Muscle layer of colon (tissue), 2 donors: ENCODE measurements at regions not wholly inside any gene's neighbourhood (a gene's known extent, or its start where the extent isn't known, plus 50 kb on each side); places are given as distances from the start of the nearest gene placed in this dataset.
"Not testable (repeated sequence)": the region's sequence is repeated elsewhere in the genome, so short reads cannot be mapped to it uniquely, and the experiment has no call there.

Experiments used
- H3K27ac ChIP-seq: one replicate; pipeline ENCODE4 v1.7.0; 2013; ENCODE audit warnings: low read depth, mild to moderate bottlenecking, low read length, moderate library complexity
- H3K27me3 ChIP-seq, 2 donors: one replicate each; pipeline ENCODE4 v1.7.0; 2013; ENCODE audit warnings: low read length in 2 of 2, mild to moderate bottlenecking in 2 of 2; ENCODE audit not compliant: insufficient read depth in 2 of 2, control insufficient read depth in 1 of 2
- H3K36me3 ChIP-seq: one replicate; pipeline ENCODE4 v1.7.0; 2013; ENCODE audit warnings: mild to moderate bottlenecking, low read length; ENCODE audit not compliant: insufficient read depth
- H3K4me1 ChIP-seq: one replicate; pipeline ENCODE4 v1.7.0; 2013; ENCODE audit warnings: mild to moderate bottlenecking, low read length; ENCODE audit not compliant: insufficient read depth
- H3K4me3 ChIP-seq, 2 donors: one replicate each; pipeline ENCODE4 v1.7.0; 2013; ENCODE audit warnings: low read length in 2 of 2, low read depth in 1 of 2, mild to moderate bottlenecking in 1 of 2, moderate library complexity in 1 of 2
- H3K9ac ChIP-seq: one replicate; pipeline ENCODE4 v1.7.0; 2013; ENCODE audit warnings: low read length
- H3K9me3 ChIP-seq: one replicate; pipeline ENCODE4 v1.7.0; 2013; ENCODE audit warnings: mild to moderate bottlenecking, low read length
- donor health status: abdominal sarcoma.
- donor health status: Adenocarcinoma of cecum.

DNA sequence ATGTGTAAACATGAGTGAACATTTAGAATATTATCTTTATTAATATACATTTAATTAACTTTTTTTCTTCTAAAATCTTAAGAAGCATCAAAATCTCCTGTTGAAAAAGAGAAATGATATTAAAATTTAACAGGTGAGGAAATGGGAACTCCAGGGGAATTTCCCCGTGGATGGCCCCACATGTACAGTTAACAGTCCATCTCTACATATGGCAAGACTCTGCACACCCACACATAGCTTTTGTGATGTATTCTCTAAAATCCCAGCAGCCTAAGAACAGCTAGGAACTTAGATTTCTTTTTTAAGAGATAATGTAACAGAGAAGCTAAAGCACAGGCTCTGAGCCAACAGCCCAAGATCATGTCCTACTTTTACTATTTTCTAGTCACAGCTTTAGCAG is 556.3 kb upstream of the RGMB start:
- Histone ChIP-seq H3K36me3 (no peaks in the 10 kb centered on the region), H3K9me3 (no peaks in the 10 kb centered on the region), H3K27ac (no peak overlapping the region)

GRCh38 chr5:98218838-98219237 is 554.6 kb upstream of the RGMB start:
- H3K4me3 ChIP-seq, result no peak overlapping the region
- H3K27me3 ChIP-seq, result no peaks in the 10 kb centered on the region
- H3K9me3 ChIP-seq, result no peaks in the 10 kb centered on the region
- no peak overlapping the region for H3K27ac ChIP-seq
- no peaks in the 10 kb centered on the region for H3K4me1 ChIP-seq
- H3K36me3 ChIP-seq, result no peaks in the 10 kb centered on the region
- H3K9ac ChIP-seq, result no peak overlapping the region

More for the DNA sequence above, 556.3 kb upstream of the RGMB start:
- Histone ChIP-seq H3K9ac (no peak overlapping the region), H3K27me3 (no peaks in the 10 kb centered on the region), H3K4me3 (no peak overlapping the region), H3K4me1 (no peaks in the 10 kb centered on the region)

DNA sequence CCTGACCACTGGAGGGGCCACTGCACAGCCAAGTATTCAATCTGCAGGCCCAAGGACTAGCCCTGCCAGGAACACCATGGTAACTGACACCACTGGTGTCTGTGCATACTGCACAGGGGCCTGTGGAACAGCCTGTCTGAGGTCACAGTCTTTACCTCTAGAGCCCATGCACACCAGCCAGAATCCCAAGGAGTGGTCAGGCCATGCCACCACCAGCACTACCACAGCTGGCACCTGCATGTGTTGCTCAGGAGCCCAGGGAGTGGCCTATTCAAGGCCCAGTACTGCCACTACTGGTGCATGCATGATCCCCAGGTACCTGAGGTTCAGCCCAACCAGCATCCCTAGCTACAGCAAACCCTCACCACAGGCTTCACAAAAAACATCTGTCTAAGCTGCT is 546.0 kb upstream of the RGMB start:
- no peaks in the 10 kb centered on the region for H3K27me3 ChIP-seq

DNA sequence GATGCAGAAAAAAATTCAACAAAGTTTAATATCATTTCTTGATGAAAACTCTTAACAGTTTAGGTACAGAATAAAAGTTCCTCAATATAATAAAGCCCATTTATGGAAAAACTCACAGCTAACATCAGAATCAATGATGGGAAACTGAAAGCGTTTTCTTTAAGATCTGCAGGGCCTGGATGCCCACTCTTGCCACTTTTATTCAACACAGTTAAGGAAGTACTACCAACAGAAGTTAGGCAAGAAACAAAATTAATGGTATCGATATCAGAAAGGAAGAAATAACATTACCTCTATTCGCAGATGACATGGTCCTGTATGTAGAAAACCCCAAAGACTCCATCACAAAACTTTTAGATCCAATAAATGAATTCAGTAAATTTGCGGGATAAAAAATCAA is 542.4 kb upstream of the RGMB start:
- H3K27ac ChIP-seq, result no peak overlapping the region
- peaks cover 11% of the 10 kb centered on the region for H3K9me3 ChIP-seq
- no peak overlapping the region for H3K9ac ChIP-seq
- H3K4me1 ChIP-seq, result no peaks in the 10 kb centered on the region
- H3K4me3 ChIP-seq, result no peak overlapping the region
- H3K36me3 ChIP-seq, result no peaks in the 10 kb centered on the region
- no peaks in the 10 kb centered on the region for H3K27me3 ChIP-seq

More for the DNA sequence above, 546.0 kb upstream of the RGMB start:
- H3K9me3 ChIP-seq, result peaks cover 11% of the 10 kb centered on the region
- H3K4me3 ChIP-seq, result no peak overlapping the region
- no peaks in the 10 kb centered on the region for H3K36me3 ChIP-seq
- H3K9ac ChIP-seq, result no peak overlapping the region
- H3K4me1 ChIP-seq, result no peaks in the 10 kb centered on the region
- H3K27ac ChIP-seq, result no peak overlapping the region

- not testable (repeated sequence) for H3K9me3 ChIP-seq, H3K4me1 ChIP-seq, H3K9ac ChIP-seq, H3K27ac ChIP-seq, H3K4me3 ChIP-seq, H3K36me3 ChIP-seq, H3K27me3 ChIP-seq
Measured at GRCh38 chr5:98237794-98238193, 535.7 kb upstream of the RGMB start.

DNA sequence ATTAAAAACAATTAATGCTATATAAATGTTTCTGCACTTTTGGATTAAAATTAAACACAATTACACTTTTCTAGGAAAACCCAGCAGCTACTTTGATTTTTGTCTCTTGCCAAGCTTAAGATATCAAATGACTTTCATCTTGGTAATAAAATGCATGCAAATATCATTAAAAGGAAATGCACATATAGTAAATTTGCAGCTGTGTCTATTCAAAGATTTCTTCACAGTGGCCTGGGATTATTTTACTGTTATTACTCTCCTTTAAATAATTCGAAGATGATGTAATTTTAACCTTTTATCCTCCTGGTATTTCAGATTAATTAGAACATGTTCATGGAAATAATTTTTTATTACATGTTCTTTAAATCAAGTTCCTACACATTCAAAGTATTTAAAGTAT is 529.5 kb upstream of the RGMB start:
- Histone ChIP-seq H3K4me3 (no peak overlapping the region), H3K9ac (no peak overlapping the region), H3K9me3 (no peaks in the 10 kb centered on the region), H3K27ac (no peak overlapping the region), H3K4me1 (no peaks in the 10 kb centered on the region), H3K36me3 (no peaks in the 10 kb centered on the region), H3K27me3 (no peaks in the 10 kb centered on the region)

DNA sequence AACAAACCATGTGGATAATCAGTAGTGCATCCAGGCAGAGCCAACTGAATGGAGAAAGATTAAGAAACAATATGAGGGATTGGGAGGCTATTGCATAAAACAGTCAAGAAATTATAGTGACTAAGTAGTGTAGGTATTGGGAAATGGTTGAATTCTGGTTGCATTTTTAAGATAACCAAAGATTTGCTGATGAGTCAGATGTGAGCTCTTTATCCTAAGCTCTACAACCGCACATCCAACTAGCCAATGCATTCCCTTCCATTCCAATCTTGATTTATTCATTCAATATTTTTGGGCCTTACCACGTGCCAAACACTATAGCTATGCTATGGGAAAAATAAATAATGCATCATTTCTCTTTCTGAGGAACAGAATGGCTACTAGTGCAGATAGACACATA is 524.5 kb upstream of the RGMB start:
- Histone ChIP-seq H3K4me3 (no peak overlapping the region), H3K27me3 (no peaks in the 10 kb centered on the region), H3K36me3 (no peaks in the 10 kb centered on the region), H3K9me3 (no peaks in the 10 kb centered on the region), H3K4me1 (no peaks in the 10 kb centered on the region), H3K9ac (no peak overlapping the region), H3K27ac (no peak overlapping the region)

- no peaks in the 10 kb centered on the region for H3K4me1 ChIP-seq
- H3K36me3 ChIP-seq, result no peaks in the 10 kb centered on the region
- no peak overlapping the region for H3K4me3 ChIP-seq
- no peaks in the 10 kb centered on the region for H3K27me3 ChIP-seq
- H3K27ac ChIP-seq, result no peak overlapping the region
- no peaks in the 10 kb centered on the region for H3K9me3 ChIP-seq
- H3K9ac ChIP-seq, result no peak overlapping the region
Measured at GRCh38 chr5:98258939-98259338, 514.5 kb upstream of the RGMB start.

DNA sequence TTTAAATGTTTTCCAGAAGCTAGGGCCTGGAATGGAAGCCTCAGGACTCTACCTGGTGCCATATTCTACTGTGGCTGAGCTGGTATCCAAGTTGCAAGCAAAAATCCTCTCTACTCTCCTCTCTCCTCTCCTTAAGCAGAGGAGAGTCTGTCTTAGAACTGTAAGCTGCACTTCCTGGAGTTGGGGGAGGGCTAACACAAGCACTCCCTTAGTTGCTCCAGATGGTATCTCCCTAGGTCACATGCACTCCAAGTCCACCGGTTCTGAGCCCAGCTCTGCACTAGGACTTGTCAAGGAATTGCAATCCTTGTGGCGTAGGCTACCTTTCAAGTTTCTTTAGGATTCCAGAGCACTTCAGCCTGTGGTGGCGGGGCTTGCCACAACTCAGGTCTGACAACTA is 513.9 kb upstream of the RGMB start:
- Histone ChIP-seq H3K27ac (no peak overlapping the region), H3K9ac (no peak overlapping the region), H3K9me3 (no peaks in the 10 kb centered on the region), H3K27me3 (no peaks in the 10 kb centered on the region), H3K4me1 (no peaks in the 10 kb centered on the region), H3K36me3 (no peaks in the 10 kb centered on the region), H3K4me3 (no peak overlapping the region)

- no peaks in the 10 kb centered on the region for H3K36me3 ChIP-seq
- no peaks in the 10 kb centered on the region for H3K9me3 ChIP-seq
- H3K4me1 ChIP-seq, result no peaks in the 10 kb centered on the region
- H3K27ac ChIP-seq, result no peak overlapping the region
- no peak overlapping the region for H3K4me3 ChIP-seq
- H3K27me3 ChIP-seq, result no peaks in the 10 kb centered on the region
- no peak overlapping the region for H3K9ac ChIP-seq
Measured at GRCh38 chr5:98263084-98263483, 510.4 kb upstream of the RGMB start.

- Histone ChIP-seq H3K27me3 (no peaks in the 10 kb centered on the region), H3K36me3 (no peaks in the 10 kb centered on the region), H3K27ac (no peak overlapping the region), H3K4me1 (no peaks in the 10 kb centered on the region), H3K9ac (no peak overlapping the region), H3K4me3 (no peak overlapping the region), H3K9me3 (no peaks in the 10 kb centered on the region)
Measured at GRCh38 chr5:98268162-98268860, 505.2 kb upstream of the RGMB start.

DNA sequence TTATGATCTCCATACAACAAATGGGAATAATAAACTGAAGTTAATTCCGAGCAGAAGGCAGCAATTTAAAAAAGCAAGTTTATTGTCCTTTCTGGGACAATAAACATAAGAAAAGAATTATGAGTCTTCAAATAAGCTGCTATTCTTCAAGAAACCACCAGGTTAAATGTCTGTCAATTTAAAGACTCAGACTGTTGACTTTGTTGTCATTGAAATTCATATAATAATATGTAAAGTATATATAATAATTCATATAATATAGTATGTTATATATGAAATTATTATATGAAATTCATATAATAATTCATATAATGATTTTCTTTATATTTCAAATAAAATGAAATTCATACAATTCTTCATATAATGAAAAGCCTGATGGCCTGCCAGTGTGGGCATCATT is 497.5 kb upstream of the RGMB start:
- Histone ChIP-seq H3K27ac (no peak overlapping the region), H3K27me3 (no peaks in the 10 kb centered on the region), H3K9ac (no peak overlapping the region), H3K9me3 (no peaks in the 10 kb centered on the region), H3K4me1 (no peaks in the 10 kb centered on the region), H3K4me3 (no peak overlapping the region), H3K36me3 (no peaks in the 10 kb centered on the region)
